ENCODE measurements at regions not wholly inside any gene's neighbourhood (a gene's known extent, or its start where the extent isn't known, plus 50 kb on each side); places are given as distances from the start of the nearest gene placed in this dataset.
"Not testable (repeated sequence)": the region's sequence is repeated elsewhere in the genome, so short reads cannot be mapped to it uniquely, and the experiment has no call there.

- not testable (repeated sequence) for TF ChIP-seq ZFP36 (IDR thresholded peaks at IDR 0.05; ENCODE audit: borderline replicate concordance, partially characterized antibody); GATA3 (IDR thresholded peaks at IDR 0.05; ENCODE audit: borderline replicate concordance); JUN (IDR thresholded peaks at IDR 0.05); POLR2A (IDR thresholded peaks at IDR 0.05; ENCODE audit: low read length); CTCF (IDR thresholded peaks at IDR 0.05); MYC (IDR thresholded peaks at IDR 0.05; ENCODE audit: borderline replicate concordance, low read length); RCOR1 (IDR thresholded peaks at IDR 0.05; ENCODE audit: low read depth, low read length); JUNB (IDR thresholded peaks at IDR 0.05); SREBF2 (IDR thresholded peaks at IDR 0.05); E2F6 (IDR thresholded peaks at IDR 0.05; ENCODE audit: borderline replicate concordance, low read depth); KDM1A (IDR thresholded peaks at IDR 0.05; ENCODE audit: low read depth)
- TF ChIP-seq, protein P1, sequence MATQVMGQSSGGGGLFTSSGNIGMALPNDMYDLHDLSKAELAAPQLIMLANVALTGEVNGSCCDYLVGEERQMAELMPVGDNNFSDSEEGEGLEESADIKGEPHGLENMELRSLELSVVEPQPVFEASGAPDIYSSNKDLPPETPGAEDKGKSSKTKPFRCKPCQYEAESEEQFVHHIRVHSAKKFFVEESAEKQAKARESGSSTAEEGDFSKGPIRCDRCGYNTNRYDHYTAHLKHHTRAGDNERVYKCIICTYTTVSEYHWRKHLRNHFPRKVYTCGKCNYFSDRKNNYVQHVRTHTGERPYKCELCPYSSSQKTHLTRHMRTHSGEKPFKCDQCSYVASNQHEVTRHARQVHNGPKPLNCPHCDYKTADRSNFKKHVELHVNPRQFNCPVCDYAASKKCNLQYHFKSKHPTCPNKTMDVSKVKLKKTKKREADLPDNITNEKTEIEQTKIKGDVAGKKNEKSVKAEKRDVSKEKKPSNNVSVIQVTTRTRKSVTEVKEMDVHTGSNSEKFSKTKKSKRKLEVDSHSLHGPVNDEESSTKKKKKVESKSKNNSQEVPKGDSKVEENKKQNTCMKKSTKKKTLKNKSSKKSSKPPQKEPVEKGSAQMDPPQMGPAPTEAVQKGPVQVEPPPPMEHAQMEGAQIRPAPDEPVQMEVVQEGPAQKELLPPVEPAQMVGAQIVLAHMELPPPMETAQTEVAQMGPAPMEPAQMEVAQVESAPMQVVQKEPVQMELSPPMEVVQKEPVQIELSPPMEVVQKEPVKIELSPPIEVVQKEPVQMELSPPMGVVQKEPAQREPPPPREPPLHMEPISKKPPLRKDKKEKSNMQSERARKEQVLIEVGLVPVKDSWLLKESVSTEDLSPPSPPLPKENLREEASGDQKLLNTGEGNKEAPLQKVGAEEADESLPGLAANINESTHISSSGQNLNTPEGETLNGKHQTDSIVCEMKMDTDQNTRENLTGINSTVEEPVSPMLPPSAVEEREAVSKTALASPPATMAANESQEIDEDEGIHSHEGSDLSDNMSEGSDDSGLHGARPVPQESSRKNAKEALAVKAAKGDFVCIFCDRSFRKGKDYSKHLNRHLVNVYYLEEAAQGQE (IDR thresholded peaks at IDR 0.05) = not testable (repeated sequence)
- TF ChIP-seq, protein P2, sequence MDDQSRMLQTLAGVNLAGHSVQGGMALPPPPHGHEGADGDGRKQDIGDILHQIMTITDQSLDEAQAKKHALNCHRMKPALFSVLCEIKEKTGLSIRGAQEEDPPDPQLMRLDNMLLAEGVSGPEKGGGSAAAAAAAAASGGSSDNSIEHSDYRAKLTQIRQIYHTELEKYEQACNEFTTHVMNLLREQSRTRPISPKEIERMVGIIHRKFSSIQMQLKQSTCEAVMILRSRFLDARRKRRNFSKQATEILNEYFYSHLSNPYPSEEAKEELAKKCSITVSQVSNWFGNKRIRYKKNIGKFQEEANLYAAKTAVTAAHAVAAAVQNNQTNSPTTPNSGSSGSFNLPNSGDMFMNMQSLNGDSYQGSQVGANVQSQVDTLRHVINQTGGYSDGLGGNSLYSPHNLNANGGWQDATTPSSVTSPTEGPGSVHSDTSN (IDR thresholded peaks at IDR 0.05) = not testable (repeated sequence)
- TF ChIP-seq, protein P3, sequence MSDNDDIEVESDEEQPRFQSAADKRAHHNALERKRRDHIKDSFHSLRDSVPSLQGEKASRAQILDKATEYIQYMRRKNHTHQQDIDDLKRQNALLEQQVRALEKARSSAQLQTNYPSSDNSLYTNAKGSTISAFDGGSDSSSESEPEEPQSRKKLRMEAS (IDR thresholded peaks at IDR 0.05) = not testable (repeated sequence)
These were observed 383.4 kb downstream of the TMEM121 start for GRCh38 chr14:105909828-105910120.
